Uterus (tissue), 3 donors: ENCODE measurements at regions not wholly inside any gene's neighbourhood (a gene's known extent, or its start where the extent isn't known, plus 50 kb on each side); places are given as distances from the start of the nearest gene placed in this dataset.

Source experiments
- DNase-seq, 2 donors: peaks; one replicate each; pipeline ENCODE4 v3.0.0-alpha.2; 2019 to 2020
- H3K27ac ChIP-seq, 2 donors: fragments of 200-600 bp; sonication (generic); 1 replicate in 1 of 2; 2 replicates in 1 of 2; pipeline ENCODE4 v1.5.1; 2016 to 2018
- H3K27me3 ChIP-seq, 2 donors: fragments of 200-600 bp; sonication (generic); one replicate each; pipeline ENCODE4 v1.5.1; 2018 to 2019; ENCODE audit warnings: control low read depth in 1 of 2
- H3K36me3 ChIP-seq, 2 donors: fragments of 200-600 bp; sonication (generic); one replicate each; pipeline ENCODE4 v1.5.1; 2019; ENCODE audit warnings: control low read depth in 1 of 2
- H3K4me1 ChIP-seq, 2 donors: fragments of 200-600 bp; sonication (generic); one replicate each; pipeline ENCODE4 v1.5.1; 2018 to 2019; ENCODE audit warnings: control low read depth in 1 of 2
- H3K4me3 ChIP-seq, 2 donors: fragments of 200-600 bp; sonication (generic); 1 replicate in 1 of 2; 2 replicates in 1 of 2; pipeline ENCODE4 v1.5.1; 2018 to 2019; ENCODE audit warnings: mild to moderate bottlenecking in 1 of 2
- H3K9me3 ChIP-seq, 2 donors: fragments of 200-600 bp; sonication (generic); one replicate each; pipeline ENCODE4 v1.5.1; 2019; ENCODE audit warnings: control low read depth in 1 of 2
- POLR2A ChIP-seq, 2 donors: fragments of 450-650 bp; IDR thresholded peaks; one replicate each; pipeline ENCODE4 v1.6.1; 2016; ENCODE audit warnings: antibody characterized with exemption in 2 of 2, mild to moderate bottlenecking in 1 of 2, moderate library complexity in 1 of 2
- intact Hi-C: fragments of 100-400 bp; cut with DNase I; formaldehyde crosslinking; loops from one replicate; pipeline ENCODE4 v1.15.1; 2023; ENCODE audit warnings: low total_unique reads
- TF ChIP-seq, protein P1 (sequence below), 4 experiments: fragments of 200-600 bp in 2 of 4; fragments of 450-650 bp in 2 of 4; sonication (generic) in 2 of 4; IDR thresholded peaks; one replicate each; pipeline ENCODE4 v1.5.1; 2016 to 2019; ENCODE audit warnings: antibody characterized with exemption in 4 of 4, mild to moderate bottlenecking in 2 of 4, moderate library complexity in 1 of 4
- donor health status: DM: yes; HTN: yes; CAD: no.

DNA sequence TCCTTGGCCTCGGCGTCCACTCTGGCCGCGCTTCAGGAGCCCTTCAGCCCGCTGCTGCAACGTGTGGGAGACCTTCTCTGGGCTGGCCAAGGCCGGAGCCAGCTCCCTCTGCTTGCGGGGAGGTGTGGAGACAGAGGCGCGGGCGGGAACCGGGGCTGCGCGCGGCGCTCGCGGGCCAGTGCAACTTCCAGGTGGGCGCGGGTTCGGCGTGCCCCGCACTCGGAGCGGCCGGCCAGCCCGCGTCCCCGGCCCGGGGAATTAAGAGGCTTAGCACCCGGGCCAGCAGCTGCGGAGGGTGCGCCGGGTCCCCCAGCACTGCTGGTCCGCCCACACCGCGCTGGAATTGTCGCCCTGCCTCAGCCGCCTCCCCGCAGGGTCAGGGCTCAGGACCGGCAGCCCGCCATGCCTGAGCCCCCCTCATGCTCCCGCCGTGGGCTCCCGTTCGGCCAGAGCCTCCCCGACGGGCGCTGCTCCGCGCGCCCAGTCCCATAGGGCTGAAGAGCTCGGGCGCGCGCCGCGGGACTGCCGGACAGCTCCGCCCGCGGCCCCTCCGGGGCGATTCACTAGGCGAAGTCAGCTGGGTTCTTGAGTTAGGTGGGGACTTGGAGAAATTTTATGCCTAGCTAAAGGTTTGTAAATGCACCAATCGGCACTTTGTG lies 673.9 kb downstream of the SLC16A7 start:
- Histone ChIP-seq H3K27ac (no peak overlapping the region), H3K4me1 (no peaks in the 10 kb centered on the region), H3K4me3 (no peak overlapping the region), H3K36me3 (no peaks in the 10 kb centered on the region), H3K9me3 (no peaks in the 10 kb centered on the region), H3K27me3 (no peaks in the 10 kb centered on the region)
- intact Hi-C loops = no loop called here
- no peak for TF ChIP-seq POLR2A (IDR thresholded peaks at IDR 0.05)
- TF ChIP-seq, protein P1, sequence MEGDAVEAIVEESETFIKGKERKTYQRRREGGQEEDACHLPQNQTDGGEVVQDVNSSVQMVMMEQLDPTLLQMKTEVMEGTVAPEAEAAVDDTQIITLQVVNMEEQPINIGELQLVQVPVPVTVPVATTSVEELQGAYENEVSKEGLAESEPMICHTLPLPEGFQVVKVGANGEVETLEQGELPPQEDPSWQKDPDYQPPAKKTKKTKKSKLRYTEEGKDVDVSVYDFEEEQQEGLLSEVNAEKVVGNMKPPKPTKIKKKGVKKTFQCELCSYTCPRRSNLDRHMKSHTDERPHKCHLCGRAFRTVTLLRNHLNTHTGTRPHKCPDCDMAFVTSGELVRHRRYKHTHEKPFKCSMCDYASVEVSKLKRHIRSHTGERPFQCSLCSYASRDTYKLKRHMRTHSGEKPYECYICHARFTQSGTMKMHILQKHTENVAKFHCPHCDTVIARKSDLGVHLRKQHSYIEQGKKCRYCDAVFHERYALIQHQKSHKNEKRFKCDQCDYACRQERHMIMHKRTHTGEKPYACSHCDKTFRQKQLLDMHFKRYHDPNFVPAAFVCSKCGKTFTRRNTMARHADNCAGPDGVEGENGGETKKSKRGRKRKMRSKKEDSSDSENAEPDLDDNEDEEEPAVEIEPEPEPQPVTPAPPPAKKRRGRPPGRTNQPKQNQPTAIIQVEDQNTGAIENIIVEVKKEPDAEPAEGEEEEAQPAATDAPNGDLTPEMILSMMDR (IDR thresholded peaks at IDR 0.05) = no peak
- no peak for DNase-seq

DNA sequence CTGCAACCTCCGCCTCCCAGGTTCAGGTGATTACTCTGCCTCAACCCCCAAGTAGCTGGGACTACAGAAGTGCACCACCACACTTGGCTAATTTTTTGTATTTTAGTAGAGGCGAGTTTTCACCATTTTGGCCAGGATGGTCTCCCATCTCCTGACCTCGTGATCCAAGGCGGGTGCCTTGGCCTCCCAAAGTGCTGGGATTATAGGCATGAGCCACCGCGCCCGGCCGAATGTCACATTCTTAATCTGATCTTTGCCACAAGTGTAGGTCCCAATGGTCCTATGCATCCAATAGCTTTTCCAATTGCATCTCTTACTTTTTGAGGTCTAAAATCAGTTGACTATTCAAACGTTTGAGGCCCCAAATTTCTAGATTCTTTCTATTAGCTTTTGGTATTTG lies 676.0 kb downstream of the SLC16A7 start:
- H3K36me3 ChIP-seq = no peaks in the 10 kb centered on the region
- no peak for DNase-seq
- intact Hi-C loops = no loop called here
- H3K4me3 ChIP-seq = no peak overlapping the region
- H3K27ac ChIP-seq = no peak overlapping the region
- no peaks in the 10 kb centered on the region for H3K27me3 ChIP-seq
- no peak for TF ChIP-seq POLR2A (IDR thresholded peaks at IDR 0.05)
- TF ChIP-seq, protein P1 (IDR thresholded peaks at IDR 0.05) = no peak
- H3K9me3 ChIP-seq = no peaks in the 10 kb centered on the region
- no peaks in the 10 kb centered on the region for H3K4me1 ChIP-seq

DNA sequence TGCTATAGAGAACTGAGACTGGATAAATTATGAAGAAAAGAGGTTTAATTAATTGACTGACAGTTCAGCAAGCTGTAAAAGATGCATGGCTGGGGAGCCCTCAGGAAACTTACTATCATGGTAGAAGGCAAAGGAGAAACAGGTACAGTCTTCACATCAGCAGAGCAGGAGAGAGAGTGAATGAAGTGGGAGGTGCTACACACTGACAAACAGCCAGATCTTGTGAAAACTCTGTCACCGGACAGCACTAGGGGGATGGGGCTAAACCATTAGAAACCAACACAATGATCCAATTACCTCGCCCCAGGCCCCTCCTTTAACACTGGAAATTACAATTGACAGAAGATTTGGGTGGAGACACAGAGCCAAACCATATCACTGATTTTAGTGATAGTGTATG lies 682.4 kb downstream of the SLC16A7 start:
- Histone ChIP-seq H3K27ac (no peak overlapping the region), H3K27me3 (no peaks in the 10 kb centered on the region), H3K4me1 (no peaks in the 10 kb centered on the region), H3K4me3 (no peak overlapping the region), H3K9me3 (no peaks in the 10 kb centered on the region), H3K36me3 (no peaks in the 10 kb centered on the region)
- DNase-seq = no peak
- TF ChIP-seq, protein P1 (IDR thresholded peaks at IDR 0.05) = no peak
- TF ChIP-seq POLR2A (IDR thresholded peaks at IDR 0.05) = no peak
- intact Hi-C loops = no loop called here

DNA sequence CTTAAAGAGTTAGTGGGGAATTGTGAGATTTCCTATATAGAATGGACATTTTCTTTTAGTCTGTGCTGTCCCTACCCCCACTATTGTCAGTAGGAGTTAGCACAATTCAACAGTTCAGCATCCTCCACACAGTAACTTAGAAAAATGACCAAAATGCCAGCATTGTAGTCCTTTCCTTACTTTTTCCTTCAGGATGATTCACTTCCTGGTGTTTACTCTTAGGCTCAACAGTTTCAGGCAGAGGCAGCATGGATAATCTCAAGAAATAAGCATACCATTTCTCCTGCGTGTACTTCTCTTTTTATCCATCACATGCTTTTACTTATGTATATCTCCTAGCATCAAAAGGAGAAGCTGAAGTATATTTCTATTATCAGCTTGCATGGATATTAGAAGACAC lies 683.4 kb downstream of the SLC16A7 start:
- DNase-seq = no peak
- intact Hi-C loops = no loop called here
- H3K9me3 ChIP-seq = no peaks in the 10 kb centered on the region
- no peak overlapping the region for H3K27ac ChIP-seq
- H3K4me3 ChIP-seq = no peak overlapping the region
- no peak for TF ChIP-seq POLR2A (IDR thresholded peaks at IDR 0.05)
- TF ChIP-seq, protein P1 (IDR thresholded peaks at IDR 0.05) = no peak
- no peaks in the 10 kb centered on the region for H3K27me3 ChIP-seq
- no peaks in the 10 kb centered on the region for H3K36me3 ChIP-seq
- H3K4me1 ChIP-seq = no peaks in the 10 kb centered on the region

DNA sequence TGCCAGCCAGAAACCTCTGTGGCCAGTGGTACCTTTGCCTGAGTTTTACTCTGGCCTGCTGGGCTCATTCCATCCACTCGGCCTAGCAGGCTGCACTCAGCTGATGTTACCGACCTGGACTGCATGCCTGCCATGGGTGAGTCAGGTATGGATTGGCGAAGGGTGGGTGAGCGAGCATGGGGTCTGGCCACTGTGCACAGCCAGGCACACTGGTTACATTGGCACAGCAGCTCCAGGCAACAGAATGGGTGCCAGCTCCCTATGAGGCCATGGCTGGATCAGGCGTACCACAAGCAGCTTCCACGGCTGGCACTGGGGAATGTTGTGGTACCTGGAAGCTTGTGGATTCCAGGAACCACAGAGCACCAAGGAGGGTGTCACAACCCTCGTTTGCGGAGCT lies 685.7 kb downstream of the SLC16A7 start:
- no peak for TF ChIP-seq POLR2A (IDR thresholded peaks at IDR 0.05)
- intact Hi-C loops = no loop called here
- Histone ChIP-seq H3K9me3 (no peaks in the 10 kb centered on the region), H3K4me3 (no peak overlapping the region), H3K4me1 (no peaks in the 10 kb centered on the region), H3K27ac (no peak overlapping the region), H3K36me3 (no peaks in the 10 kb centered on the region), H3K27me3 (no peaks in the 10 kb centered on the region)
- DNase-seq = no peak

DNA sequence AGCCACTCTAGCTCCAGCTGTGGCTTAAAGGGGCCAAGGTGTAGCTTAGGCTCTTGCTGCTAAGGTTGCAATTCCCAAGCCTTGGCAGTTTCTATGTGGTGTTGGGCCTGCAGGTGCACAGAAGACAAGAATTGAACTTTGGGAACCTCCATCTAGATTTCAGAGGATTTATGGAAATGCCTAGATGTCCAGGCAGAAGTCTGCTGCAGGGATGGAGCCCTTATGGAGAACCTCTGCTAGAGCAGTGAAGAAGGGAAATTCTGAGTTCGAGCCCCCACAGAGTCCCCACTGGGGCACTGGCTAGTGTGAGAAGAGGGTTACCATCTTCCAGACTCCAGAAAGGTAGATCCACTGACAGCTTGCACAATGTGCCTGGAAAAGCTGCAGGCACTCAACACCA lies 694.7 kb downstream of the SLC16A7 start:
- intact Hi-C loops = no loop called here
- Histone ChIP-seq H3K27me3 (no peaks in the 10 kb centered on the region), H3K4me1 (no peaks in the 10 kb centered on the region), H3K27ac (no peak overlapping the region), H3K36me3 (no peaks in the 10 kb centered on the region), H3K4me3 (no peak overlapping the region), H3K9me3 (no peaks in the 10 kb centered on the region)
- no peak for TF ChIP-seq POLR2A (IDR thresholded peaks at IDR 0.05)
- TF ChIP-seq, protein P1 (IDR thresholded peaks at IDR 0.05) = no peak
- DNase-seq = no peak
